Natural killer cell (primary cell): ENCODE measurements at regions not wholly inside any gene's neighbourhood (a gene's known extent, or its start where the extent isn't known, plus 50 kb on each side); places are given as distances from the start of the nearest gene placed in this dataset.

Experiments
- ATAC-seq, 3 donors: fragments of 150-1000 bp in 2 of 3; fragments of 200-7000 bp in 1 of 3; cut with Tn5 transposase; 1 replicate in 1 of 3; 2 replicates in 2 of 3; pipeline ENCODE4 v1.10.0; 2021; ENCODE audit warnings: mild to moderate bottlenecking in 2 of 3, moderate library complexity in 2 of 3
- DNase-seq, 2 donors: peaks; one replicate each; pipeline versions ENCODE4 v3.0.0 to v3.0.0-alpha.2; 2013 to 2021; ENCODE audit warnings: mixed read lengths in 1 of 2
- H3K27ac ChIP-seq: one replicate; pipeline ENCODE4 v1.5.1; 2013; ENCODE audit warnings: mild to moderate bottlenecking, low read length
- H3K27me3 ChIP-seq: one replicate; pipeline ENCODE4 v1.6.1; 2013; ENCODE audit warnings: low read length; ENCODE audit not compliant: control insufficient read depth, insufficient read depth
- H3K36me3 ChIP-seq: one replicate; pipeline ENCODE4 v1.6.1; 2013; ENCODE audit warnings: low read length; ENCODE audit not compliant: control insufficient read depth, insufficient read depth
- H3K4me1 ChIP-seq: one replicate; pipeline ENCODE4 v1.6.1; 2013; ENCODE audit warnings: low read length; ENCODE audit not compliant: control insufficient read depth, insufficient read depth
- H3K4me3 ChIP-seq: one replicate; pipeline ENCODE4 v1.5.1; 2013; ENCODE audit warnings: low read length
- H3K9me3 ChIP-seq: one replicate; pipeline ENCODE4 v1.6.1; 2013; ENCODE audit warnings: low read length; ENCODE audit not compliant: control insufficient read depth, insufficient read depth
- H3K27ac Mint-ChIP-seq, 2 donors: one replicate each; pipeline ENCODE4 v1.8.0; 2022; ENCODE audit warnings: mild to moderate bottlenecking in 2 of 2, mixed read lengths in 2 of 2, moderate library complexity in 1 of 2
- H3K27me3 Mint-ChIP-seq, 2 donors: one replicate each; pipeline ENCODE4 v1.8.0; 2022; ENCODE audit warnings: low read depth in 2 of 2, mixed read lengths in 2 of 2
- H3K36me3 Mint-ChIP-seq: one replicate; pipeline ENCODE4 v1.8.0; 2022; ENCODE audit warnings: mixed read lengths
- H3K4me1 Mint-ChIP-seq, 2 donors: one replicate each; pipeline ENCODE4 v1.8.0; 2022; ENCODE audit warnings: mixed read lengths in 2 of 2
- H3K4me3 Mint-ChIP-seq: one replicate; pipeline ENCODE4 v1.8.0; 2022; ENCODE audit warnings: mild to moderate bottlenecking, moderate library complexity, mixed read lengths
- H3K9me3 Mint-ChIP-seq, 2 donors: one replicate each; pipeline ENCODE4 v1.8.0; 2022; ENCODE audit warnings: mixed read lengths in 2 of 2
- CTCF ChIP-seq: fragments of 200-600 bp; IDR thresholded peaks from one replicate; pipeline ENCODE4 v1.8.0; 2022; ENCODE audit warnings: antibody characterized with exemption
- WGBS: methylation state at CpG from one replicate; pipeline ENCODE4 v1.1.7; 2013; ENCODE audit warnings: missing lambda C conversion rate; ENCODE audit not compliant: insufficient coverage; 5-methylcytosine and 5-hydroxymethylcytosine counted together
- intact Hi-C: fragments of 100-400 bp; cut with micrococcal nuclease; formaldehyde crosslinking; loops from one replicate; pipeline ENCODE4 v1.14.2; 2022

DNA sequence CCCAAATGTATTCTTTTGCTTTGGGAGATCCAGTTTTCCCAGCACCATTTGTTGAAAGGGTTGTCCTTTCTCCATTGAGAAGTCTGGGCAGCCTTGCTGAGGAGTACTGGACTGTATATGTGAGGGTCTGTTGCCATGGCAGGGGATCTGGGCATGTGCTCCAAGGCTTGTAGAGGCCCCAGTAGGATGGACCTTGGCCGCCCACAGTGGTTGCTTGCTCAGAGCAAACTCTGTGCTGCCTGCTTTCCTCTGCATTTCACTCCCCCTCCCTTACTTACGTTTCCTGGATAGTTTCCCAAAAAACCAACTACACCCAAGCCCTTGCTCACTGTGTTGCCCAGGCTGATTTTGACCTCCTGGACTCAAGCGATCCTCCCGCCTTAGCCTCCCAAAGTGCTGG lies 97.2 kb upstream of the PRR23E start:
- Histone ChIP-seq H3K36me3 (no peaks in the 10 kb centered on the region), H3K27ac (no peak overlapping the region), H3K4me3 (no peak overlapping the region), H3K27me3 (no peaks in the 10 kb centered on the region), H3K4me1 (no peaks in the 10 kb centered on the region), H3K9me3 (no peaks in the 10 kb centered on the region)
- Mint-ChIP-seq H3K27ac (no peak overlapping the region), H3K9me3 (no peaks in the 10 kb centered on the region), H3K27me3 (peaks cover 0 to 5% of the 10 kb centered on the region in 2 donors), H3K4me1 (no peaks in the 10 kb centered on the region), H3K36me3 (no peaks in the 10 kb centered on the region), H3K4me3 (no peak overlapping the region)
- no peak for DNase-seq
- 97% methylated on average over 4 of the region's 4 CpGs for WGBS
- intact Hi-C loops = no loop called here
- no peak for TF ChIP-seq CTCF
- no peak for ATAC-seq

DNA sequence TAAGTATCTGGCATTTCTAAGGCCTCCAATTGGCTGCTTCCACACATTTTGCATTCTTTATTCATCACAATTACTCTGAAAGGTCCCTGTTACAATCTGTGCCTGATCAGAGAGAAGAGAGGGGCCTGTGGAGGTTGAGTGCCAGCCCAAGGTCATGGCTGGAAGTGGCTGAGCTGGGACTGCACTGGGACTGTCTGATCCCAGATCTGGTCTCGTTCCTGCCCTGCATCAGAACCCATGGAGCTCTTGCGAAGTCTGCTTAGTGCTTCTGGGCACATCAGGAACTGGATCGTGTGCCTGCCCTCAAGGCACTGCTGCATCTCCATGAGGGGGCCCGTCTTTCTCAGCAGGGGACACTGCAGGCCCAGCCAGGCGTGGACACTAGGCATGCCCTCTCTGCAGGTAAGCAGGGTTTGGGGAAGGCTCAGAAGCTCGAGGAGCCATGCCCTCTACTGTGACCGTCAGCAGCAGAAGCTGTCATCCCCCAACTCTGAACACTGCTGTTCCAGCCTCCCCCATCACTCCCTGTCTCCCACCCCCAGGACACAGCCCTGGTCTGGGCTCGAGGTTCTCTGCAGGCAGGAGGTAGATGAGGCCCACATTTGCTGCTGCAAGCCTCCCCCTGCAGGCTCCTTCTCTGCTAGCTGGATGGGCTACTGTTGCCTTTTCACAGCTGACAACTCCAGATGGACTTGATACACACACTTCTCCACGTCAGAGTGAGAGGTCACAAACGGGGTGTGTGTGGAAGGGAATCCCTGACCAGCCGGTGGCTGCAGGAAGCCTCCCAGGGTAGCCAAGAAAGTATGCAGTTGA lies 96.5 kb upstream of the PRR23E start:
- Histone ChIP-seq H3K27me3 (no peaks in the 10 kb centered on the region), H3K9me3 (no peaks in the 10 kb centered on the region), H3K36me3 (no peaks in the 10 kb centered on the region), H3K4me3 (no peak overlapping the region), H3K4me1 (no peaks in the 10 kb centered on the region), H3K27ac (no peak overlapping the region)
- 70% methylated on average over 11 of the region's 11 CpGs for WGBS
- intact Hi-C loops = no loop called here
- Mint-ChIP-seq H3K4me3 (no peak overlapping the region), H3K27ac (no peak overlapping the region), H3K27me3 (peaks cover 0 to 5% of the 10 kb centered on the region in 2 donors), H3K36me3 (no peaks in the 10 kb centered on the region), H3K4me1 (no peaks in the 10 kb centered on the region), H3K9me3 (no peaks in the 10 kb centered on the region)
- no peak for ATAC-seq
- TF ChIP-seq CTCF = no peak
- no peak for DNase-seq

GRCh38 chr3:127097072-127097405 lies 95.9 kb upstream of the PRR23E start:
- Mint-ChIP-seq H3K36me3 (no peaks in the 10 kb centered on the region), H3K27ac (no peak overlapping the region), H3K4me3 (no peak overlapping the region), H3K27me3 (peaks cover 0 to 5% of the 10 kb centered on the region in 2 donors), H3K4me1 (no peaks in the 10 kb centered on the region), H3K9me3 (no peaks in the 10 kb centered on the region)
- Histone ChIP-seq H3K27me3 (no peaks in the 10 kb centered on the region), H3K9me3 (no peaks in the 10 kb centered on the region), H3K36me3 (no peaks in the 10 kb centered on the region), H3K4me3 (no peak overlapping the region), H3K4me1 (no peaks in the 10 kb centered on the region), H3K27ac (no peak overlapping the region)
- 84% methylated on average over 4 of the region's 4 CpGs for WGBS
- intact Hi-C loops = no loop called here
- no peak for TF ChIP-seq CTCF
- ATAC-seq = no peak
- DNase-seq = no peak

- Mint-ChIP-seq H3K9me3 (no peaks in the 10 kb centered on the region), H3K4me3 (no peak overlapping the region), H3K27me3 (peaks cover 0 to 5% of the 10 kb centered on the region in 2 donors), H3K36me3 (no peaks in the 10 kb centered on the region), H3K4me1 (no peaks in the 10 kb centered on the region), H3K27ac (no peak overlapping the region)
- intact Hi-C loops = no loop called here
- Histone ChIP-seq H3K4me1 (no peaks in the 10 kb centered on the region), H3K4me3 (no peak overlapping the region), H3K27ac (no peak overlapping the region), H3K27me3 (no peaks in the 10 kb centered on the region), H3K9me3 (no peaks in the 10 kb centered on the region), H3K36me3 (no peaks in the 10 kb centered on the region)
- no peak for DNase-seq
- ATAC-seq = no peak
- no peak for TF ChIP-seq CTCF
- WGBS = 78% methylated on average over 3 of the region's 3 CpGs
These were observed 95.5 kb upstream of the PRR23E start for GRCh38 chr3:127097481-127097880.
